OCI-LY3 (cell line): ENCODE measurements at regions not wholly inside any gene's neighbourhood (a gene's known extent, or its start where the extent isn't known, plus 50 kb on each side); places are given as distances from the start of the nearest gene placed in this dataset.

ENCODE experiments used
- EZH2phosphoT487 ChIP-seq: fragments of 200-600 bp; shearing (Covaris generic); IDR thresholded peaks from 2 replicates; pipeline ENCODE4 v1.6.1; 2018; ENCODE audit warnings: antibody characterized with exemption, mixed run types, low read depth
- TF ChIP-seq, protein P1 (sequence below): fragments of 200-600, 300-600 bp; sonication (generic); IDR thresholded peaks from 2 replicates; pipeline ENCODE4 v1.5.1; 2014; ENCODE audit warnings: antibody characterized with exemption, low read length, low read depth

DNA sequence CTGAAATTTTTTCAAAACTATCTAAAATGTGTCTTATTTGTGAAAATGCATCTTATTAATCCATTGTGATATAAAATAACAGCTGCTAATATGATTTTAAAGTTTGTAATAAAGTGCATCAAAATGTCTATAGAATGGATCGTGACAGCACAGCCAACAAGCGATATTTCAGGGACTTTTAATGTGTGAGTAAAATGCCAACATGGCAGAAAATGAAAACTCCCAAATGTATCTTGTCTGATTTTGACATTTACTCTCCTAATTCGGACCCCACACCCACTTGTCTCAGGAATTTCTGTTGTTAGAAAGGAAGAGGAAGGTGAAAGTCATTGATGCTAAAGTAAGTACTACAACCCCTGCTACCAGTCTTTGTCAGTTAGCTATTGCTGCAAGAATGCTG is 273.9 kb downstream of the SATB1 start:
- TF ChIP-seq, protein P1, sequence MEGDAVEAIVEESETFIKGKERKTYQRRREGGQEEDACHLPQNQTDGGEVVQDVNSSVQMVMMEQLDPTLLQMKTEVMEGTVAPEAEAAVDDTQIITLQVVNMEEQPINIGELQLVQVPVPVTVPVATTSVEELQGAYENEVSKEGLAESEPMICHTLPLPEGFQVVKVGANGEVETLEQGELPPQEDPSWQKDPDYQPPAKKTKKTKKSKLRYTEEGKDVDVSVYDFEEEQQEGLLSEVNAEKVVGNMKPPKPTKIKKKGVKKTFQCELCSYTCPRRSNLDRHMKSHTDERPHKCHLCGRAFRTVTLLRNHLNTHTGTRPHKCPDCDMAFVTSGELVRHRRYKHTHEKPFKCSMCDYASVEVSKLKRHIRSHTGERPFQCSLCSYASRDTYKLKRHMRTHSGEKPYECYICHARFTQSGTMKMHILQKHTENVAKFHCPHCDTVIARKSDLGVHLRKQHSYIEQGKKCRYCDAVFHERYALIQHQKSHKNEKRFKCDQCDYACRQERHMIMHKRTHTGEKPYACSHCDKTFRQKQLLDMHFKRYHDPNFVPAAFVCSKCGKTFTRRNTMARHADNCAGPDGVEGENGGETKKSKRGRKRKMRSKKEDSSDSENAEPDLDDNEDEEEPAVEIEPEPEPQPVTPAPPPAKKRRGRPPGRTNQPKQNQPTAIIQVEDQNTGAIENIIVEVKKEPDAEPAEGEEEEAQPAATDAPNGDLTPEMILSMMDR, result no peak
- no peak for TF ChIP-seq EZH2phosphoT487
